Testis (tissue), 2 donors: ENCODE measurements at regions not wholly inside any gene's neighbourhood (a gene's known extent, or its start where the extent isn't known, plus 50 kb on each side); places are given as distances from the start of the nearest gene placed in this dataset.

ENCODE experiments used
- DNase-seq: peaks from one replicate; pipeline ENCODE4 v3.0.0-alpha.2; 2019
- H3K27ac ChIP-seq, 2 donors: fragments of 200-600 bp; sonication (generic); one replicate each; pipeline ENCODE4 v1.5.1; 2019
- H3K27me3 ChIP-seq: fragments of 200-600 bp; sonication (generic); one replicate; pipeline ENCODE4 v1.5.1; 2019
- H3K36me3 ChIP-seq: fragments of 200-600 bp; sonication (generic); one replicate; pipeline ENCODE4 v1.5.1; 2017; ENCODE audit warnings: low read depth; ENCODE audit errors: missing control alignments
- H3K4me1 ChIP-seq: fragments of 200-600 bp; sonication (generic); one replicate; pipeline ENCODE4 v1.5.1; 2019
- H3K4me3 ChIP-seq, 2 donors: fragments of 200-600 bp; sonication (generic); one replicate each; pipeline ENCODE4 v1.5.1; 2017 to 2019
- H3K9me3 ChIP-seq: fragments of 200-600 bp; sonication (generic); one replicate; pipeline ENCODE4 v1.5.1; 2017
- CTCF ChIP-seq, 3 experiments: fragments of 450-650 bp in 2 of 3; fragments of 200-600 bp in 1 of 3; sonication (generic) in 1 of 3; IDR thresholded peaks; one replicate each; pipeline ENCODE4 v1.5.1; 2016 to 2019; ENCODE audit warnings: antibody characterized with exemption in 3 of 3, mild to moderate bottlenecking in 2 of 3, moderate library complexity in 1 of 3
- POLR2A ChIP-seq: fragments of 450-650 bp; IDR thresholded peaks from one replicate; pipeline ENCODE4 v1.6.1; 2017; ENCODE audit warnings: antibody characterized with exemption, mild to moderate bottlenecking, moderate library complexity
- WGBS, 2 donors: methylation state at CpG; one replicate each; pipeline ENCODE4 v1.1.5; 2018; 5-methylcytosine and 5-hydroxymethylcytosine counted together
- intact Hi-C: fragments of 100-400 bp; cut with DNase I; formaldehyde crosslinking; loops from one replicate; pipeline ENCODE4 v1.15.1; 2023; ENCODE audit warnings: low total_unique reads

DNA sequence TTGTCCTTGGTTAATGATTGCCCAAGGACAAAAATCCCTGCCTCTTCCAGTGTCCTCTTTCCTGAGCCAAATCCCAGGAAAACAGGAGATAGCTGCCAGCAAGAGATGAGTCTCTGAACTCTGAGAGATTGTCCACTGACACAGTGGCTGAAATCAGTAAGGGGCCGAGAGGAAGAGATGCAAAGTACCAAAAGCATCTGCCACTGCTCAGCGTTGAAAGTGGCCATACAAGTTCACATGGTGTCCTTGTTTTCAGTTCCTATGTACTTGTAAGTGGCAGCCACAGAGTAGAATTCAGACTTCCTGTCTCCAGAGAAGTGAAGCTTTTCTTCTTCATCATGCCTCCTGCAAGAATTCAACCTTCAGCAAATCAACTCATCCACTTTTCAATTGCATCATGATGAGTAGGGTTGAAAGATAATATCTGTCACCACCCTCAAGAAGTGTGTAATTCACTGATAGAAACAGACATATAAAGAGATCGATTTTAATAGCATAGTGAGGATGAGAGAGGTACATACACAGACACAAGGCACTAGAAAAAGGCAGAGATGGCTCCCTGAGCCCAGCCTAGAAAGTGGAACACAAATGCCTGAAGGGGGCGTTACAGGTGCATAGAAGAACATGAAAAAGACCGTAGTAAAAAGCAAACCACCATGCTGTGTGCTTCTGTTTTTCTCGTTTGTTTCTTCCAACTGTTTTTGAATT, 185.8 kb downstream of the MRPL39 start:
- Histone ChIP-seq H3K36me3 (no peaks in the 10 kb centered on the region), H3K9me3 (no peaks in the 10 kb centered on the region), H3K27ac (no peak overlapping the region), H3K27me3 (no peaks in the 10 kb centered on the region), H3K4me3 (no peak overlapping the region), H3K4me1 (peaks cover 2% of the 10 kb centered on the region)
- 38 to 47% methylated on average over 6 of the region's 6 CpGs for WGBS, 2 donors
- TF ChIP-seq CTCF (IDR thresholded peaks at IDR 0.05) (peak in 2 of 3 experiments; percentile 12 to 17), POLR2A (no peak)
- peak; percentile 49 for DNase-seq
- intact Hi-C loops, result no loop called here

- Histone ChIP-seq H3K9me3 (no peaks in the 10 kb centered on the region), H3K27me3 (no peaks in the 10 kb centered on the region), H3K4me3 (no peak overlapping the region), H3K36me3 (no peaks in the 10 kb centered on the region), H3K27ac (no peak overlapping the region), H3K4me1 (peaks cover 2% of the 10 kb centered on the region)
- intact Hi-C loops, result no loop called here
- no peak for TF ChIP-seq CTCF (IDR thresholded peaks at IDR 0.05)
- TF ChIP-seq POLR2A, result no peak
- no peak for DNase-seq
- 80 to 86% methylated on average over 4 of the region's 4 CpGs for WGBS, 2 donors
These were observed 186.4 kb downstream of the MRPL39 start for GRCh38 chr21:25420831-25421230.

- Histone ChIP-seq H3K9me3 (no peaks in the 10 kb centered on the region), H3K4me3 (no peak overlapping the region), H3K4me1 (peaks cover 2% of the 10 kb centered on the region), H3K27me3 (no peaks in the 10 kb centered on the region), H3K36me3 (no peaks in the 10 kb centered on the region), H3K27ac (no peak overlapping the region)
- WGBS, 2 donors, result 73 to 87% methylated on average over 2 of the region's 2 CpGs
- no peak for DNase-seq
- intact Hi-C loops, result no loop called here
- no peak for TF ChIP-seq POLR2A
- TF ChIP-seq CTCF (IDR thresholded peaks at IDR 0.05), result no peak
These were observed 190.6 kb downstream of the MRPL39 start for GRCh38 chr21:25416669-25417068.

GRCh38 chr21:25412100-25412499, 195.2 kb downstream of the MRPL39 start:
- no peak overlapping the region for H3K4me3 ChIP-seq
- intact Hi-C loops, result no loop called here

More at GRCh38 chr21:25412100-25412499, 195.2 kb downstream of the MRPL39 start:
- Histone ChIP-seq H3K9me3 (no peaks in the 10 kb centered on the region), H3K27me3 (no peaks in the 10 kb centered on the region), H3K4me1 (no peaks in the 10 kb centered on the region), H3K36me3 (no peaks in the 10 kb centered on the region), H3K27ac (no peak overlapping the region)
- no peak for TF ChIP-seq CTCF (IDR thresholded peaks at IDR 0.05)
- TF ChIP-seq POLR2A, result no peak
- no peak for DNase-seq
